ENCODE measurements at regions not wholly inside any gene's neighbourhood (a gene's known extent, or its start where the extent isn't known, plus 50 kb on each side); places are given as distances from the start of the nearest gene placed in this dataset.
"Not testable (repeated sequence)": the region's sequence is repeated elsewhere in the genome, so short reads cannot be mapped to it uniquely, and the experiment has no call there.

- not testable (repeated sequence) for DNase-seq
Observed at GRCh38 chr10:46749470-46749869, 161.8 kb upstream of the PTPN20 start.

- not testable (repeated sequence) for DNase-seq
Observed at GRCh38 chr10:46753763-46754162, 157.5 kb upstream of the PTPN20 start.

GRCh38 chr10:46761471-46761870 is 149.8 kb upstream of the PTPN20 start:
- not testable (repeated sequence) for DNase-seq

- not testable (repeated sequence) for DNase-seq
Observed at GRCh38 chr10:46768515-46769291, 142.5 kb upstream of the PTPN20 start.

- not testable (repeated sequence) for DNase-seq
Observed at GRCh38 chr10:46773178-46773896, 137.9 kb upstream of the PTPN20 start.

- not testable (repeated sequence) for DNase-seq
Observed at GRCh38 chr10:46773897-46774236, 137.4 kb upstream of the PTPN20 start.

- not testable (repeated sequence) for DNase-seq
Observed at GRCh38 chr10:46774366-46774765, 136.9 kb upstream of the PTPN20 start.

GRCh38 chr10:46774945-46775667 is 136.1 kb upstream of the PTPN20 start:
- DNase-seq = not testable (repeated sequence)

- DNase-seq = not testable (repeated sequence)
Observed at GRCh38 chr10:46775668-46776059, 135.6 kb upstream of the PTPN20 start.

GRCh38 chr10:46779571-46779970 is 131.7 kb upstream of the PTPN20 start:
- DNase-seq = not testable (repeated sequence)

GRCh38 chr10:46780164-46780563 is 131.1 kb upstream of the PTPN20 start:
- DNase-seq = peak; percentile 46

GRCh38 chr10:46781001-46781400 is 130.2 kb upstream of the PTPN20 start:
- DNase-seq = not testable (repeated sequence)

- DNase-seq = peak; percentile 56
Observed at GRCh38 chr10:46782001-46782874, 129.0 kb upstream of the PTPN20 start.

GRCh38 chr10:46784665-46785064 is 126.6 kb upstream of the PTPN20 start:
- not testable (repeated sequence) for DNase-seq

- not testable (repeated sequence) for DNase-seq
Observed at GRCh38 chr10:46786125-46786517, 125.1 kb upstream of the PTPN20 start.

GRCh38 chr10:46786518-46787320 is 124.5 kb upstream of the PTPN20 start:
- peak; percentile 51 for DNase-seq

- DNase-seq = peak; percentile 68
Observed at GRCh38 chr10:46787321-46787615, 124.0 kb upstream of the PTPN20 start.

GRCh38 chr10:46792657-46793357 is 118.4 kb upstream of the PTPN20 start:
- DNase-seq = not testable (repeated sequence)

- DNase-seq = not testable (repeated sequence)
Observed at GRCh38 chr10:46796351-46796750, 114.9 kb upstream of the PTPN20 start.

GRCh38 chr10:46802010-46802409 is 109.2 kb upstream of the PTPN20 start:
- DNase-seq = not testable (repeated sequence)

GRCh38 chr10:46803082-46803481 is 108.1 kb upstream of the PTPN20 start:
- DNase-seq = not testable (repeated sequence)

Measured in HCEC 1CT (cell line).